Spleen (tissue), 11 donors: ENCODE measurements at regions not wholly inside any gene's neighbourhood (a gene's known extent, or its start where the extent isn't known, plus 50 kb on each side); places are given as distances from the start of the nearest gene placed in this dataset.

Source experiments
- DNase-seq: peaks from one replicate; pipeline ENCODE4 v3.0.0-alpha.2; 2020
- H3K27ac ChIP-seq, 8 donors: fragments of 200-600 bp; sonication (generic) in 7 of 8; 1 replicate in 4 of 8; 2 replicates in 4 of 8; pipeline versions ENCODE4 v1.5.0 to v1.8.0; 2016 to 2021; ENCODE audit warnings: inconsistent platforms in 4 of 8, mild to moderate bottlenecking in 4 of 8, moderate library complexity in 1 of 8
- H3K27me3 ChIP-seq, 7 donors: fragments of 200-600 bp; sonication (generic) in 6 of 7; replicated peaks in 1 of 7; 1 replicate in 4 of 7; 2 replicates in 3 of 7; pipeline versions ENCODE4 v1.5.0 to v1.8.0; 2016 to 2021; ENCODE audit warnings: inconsistent platforms in 3 of 7, mild to moderate bottlenecking in 1 of 7
- H3K36me3 ChIP-seq, 6 donors: fragments of 200-600 bp; sonication (generic) in 5 of 6; 1 replicate in 4 of 6; 2 replicates in 2 of 6; pipeline versions ENCODE4 v1.5.0 to v1.8.0; 2016 to 2021; ENCODE audit warnings: inconsistent platforms in 2 of 6
- H3K4me1 ChIP-seq, 6 donors: fragments of 200-600 bp; sonication (generic) in 5 of 6; 1 replicate in 3 of 6; 2 replicates in 3 of 6; pipeline versions ENCODE4 v1.5.0 to v1.8.0; 2016 to 2021; ENCODE audit warnings: inconsistent platforms in 3 of 6
- H3K4me3 ChIP-seq, 8 donors: fragments of 200-600 bp; sonication (generic) in 7 of 8; 1 replicate in 4 of 8; 2 replicates in 4 of 8; pipeline versions ENCODE4 v1.5.0 to v1.8.0; 2016 to 2021; ENCODE audit warnings: inconsistent platforms in 4 of 8, mild to moderate bottlenecking in 4 of 8, moderate library complexity in 2 of 8
- H3K9me3 ChIP-seq, 8 donors: fragments of 200-600 bp; sonication (generic) in 7 of 8; 1 replicate in 4 of 8; 2 replicates in 4 of 8; pipeline versions ENCODE4 v1.5.0 to v1.8.0; 2016 to 2021; ENCODE audit warnings: inconsistent platforms in 4 of 8
- CTCF ChIP-seq, 11 experiments: fragments of 200-600 bp in 7 of 11; fragments of 450-650 bp in 4 of 11; sonication (generic) in 4 of 11; IDR thresholded peaks in 8 of 11; conservative IDR thresholded peaks in 3 of 11; 1 replicate in 7 of 11; 2 replicates in 4 of 11; pipeline versions ENCODE4 v1.4.0 to v1.8.0; 2016 to 2021; ENCODE audit warnings: antibody characterized with exemption in 11 of 11, inconsistent platforms in 4 of 11, mild to moderate bottlenecking in 1 of 11
- POLR2A ChIP-seq, 3 donors: fragments of 450-650 bp; IDR thresholded peaks; one replicate each; pipeline ENCODE4 v1.5.1; 2017; ENCODE audit warnings: antibody characterized with exemption in 3 of 3, mild to moderate bottlenecking in 1 of 3
- POLR2AphosphoS5 ChIP-seq, 3 donors: sonication (generic); formaldehyde crosslinking; IDR thresholded peaks; one replicate each; pipeline ENCODE4 v1.5.1; 2017; ENCODE audit warnings: antibody characterized with exemption in 3 of 3
- WGBS, 5 donors: extraction: QIAGEN DNeasy Blood & Tissue Kit in 3 of 5; methylation state at CpG; one replicate each; pipeline versions ENCODE4 v1.1.5 to v1.1.7; 2013 to 2018; 5-methylcytosine and 5-hydroxymethylcytosine counted together
- intact Hi-C: fragments of 100-400 bp; cut with DNase I; formaldehyde crosslinking; loops from one replicate; pipeline ENCODE4 v1.15.0; 2023; ENCODE audit warnings: low total_unique reads
- donor health status: healthy with polysubstance abuse.
- donor health status: DM: no; HTN: no; CAD: no; lungs with moderate emphysema.
- donor health status: DM: no; HTN: no; CAD: no.
- donor health status: Bipolar disorder and iron deficiency.
- donor health status: healthy.
- donor health status: DM: no; HTN: no; CAD: no.
- donor health status: DM: yes; HTN: yes; CAD: no.

- no peaks in the 10 kb centered on the region for H3K36me3 ChIP-seq
- no peak for DNase-seq
These were observed 520.8 kb upstream of the ADAMTS5 start for GRCh38 chr21:27487676-27488075.

GRCh38 chr21:27480841-27481261, 514.0 kb upstream of the ADAMTS5 start:
- H3K27ac ChIP-seq: no peak overlapping the region
- TF ChIP-seq POLR2A (IDR thresholded peaks at IDR 0.05): no peak
- TF ChIP-seq POLR2AphosphoS5 (IDR thresholded peaks at IDR 0.05): no peak
- no peak for TF ChIP-seq CTCF (IDR thresholded peaks at IDR 0.05 in 8 of 11, conservative IDR thresholded peaks at IDR 0.05 in 3 of 11)
- H3K9me3 ChIP-seq: peaks cover 0 to 6% (median 0%) of the 10 kb centered on the region in 8 donors
- intact Hi-C loops: no loop called here
- DNase-seq: no peak
- H3K4me1 ChIP-seq: peaks cover 0 to 5% (median 0%) of the 10 kb centered on the region in 6 donors
- no peaks in the 10 kb centered on the region for H3K36me3 ChIP-seq
- H3K4me3 ChIP-seq: no peak overlapping the region
- 29 to 47% (median 35%) methylated on average over 2 of the region's 2 CpGs for WGBS, 5 donors
- no peaks in the 10 kb centered on the region for H3K27me3 ChIP-seq

More at GRCh38 chr21:27487676-27488075, 520.8 kb upstream of the ADAMTS5 start:
- TF ChIP-seq CTCF (IDR thresholded peaks at IDR 0.05 in 8 of 11, conservative IDR thresholded peaks at IDR 0.05 in 3 of 11) (no peak), POLR2A (IDR thresholded peaks at IDR 0.05) (no peak), POLR2AphosphoS5 (IDR thresholded peaks at IDR 0.05) (no peak)
- no peak overlapping the region for H3K27ac ChIP-seq
- H3K27me3 ChIP-seq: no peaks in the 10 kb centered on the region
- intact Hi-C loops: no loop called here
- 80 to 94% (median 89%) methylated on average over 3 of the region's 3 CpGs for WGBS, 5 donors
- H3K9me3 ChIP-seq: no peaks in the 10 kb centered on the region
- H3K4me1 ChIP-seq: no peaks in the 10 kb centered on the region
- H3K4me3 ChIP-seq: no peak overlapping the region

- no peak for TF ChIP-seq POLR2A (IDR thresholded peaks at IDR 0.05)
- no peak for TF ChIP-seq POLR2AphosphoS5 (IDR thresholded peaks at IDR 0.05)
- TF ChIP-seq CTCF (IDR thresholded peaks at IDR 0.05 in 8 of 11, conservative IDR thresholded peaks at IDR 0.05 in 3 of 11): no peak
- H3K4me3 ChIP-seq: no peak overlapping the region
- peaks cover 0 to 5% (median 0%) of the 10 kb centered on the region in 6 donors for H3K4me1 ChIP-seq
- peaks cover 0 to 6% (median 0%) of the 10 kb centered on the region in 8 donors for H3K9me3 ChIP-seq
- no peaks in the 10 kb centered on the region for H3K36me3 ChIP-seq
- H3K27ac ChIP-seq: no peak overlapping the region
- H3K27me3 ChIP-seq: no peaks in the 10 kb centered on the region
- DNase-seq: no peak
- 65 to 74% (median 66%) methylated on average over 2 of the region's 2 CpGs for WGBS, 5 donors
- intact Hi-C loops: no loop called here
These were observed 510.4 kb upstream of the ADAMTS5 start for GRCh38 chr21:27477296-27477695.

- Histone ChIP-seq H3K4me1 (peaks cover 0 to 5% (median 0%) of the 10 kb centered on the region in 6 donors), H3K27me3 (no peaks in the 10 kb centered on the region), H3K27ac (no peak overlapping the region), H3K36me3 (no peaks in the 10 kb centered on the region), H3K4me3 (no peak overlapping the region), H3K9me3 (peaks cover 0 to 6% (median 0%) of the 10 kb centered on the region in 8 donors)
- DNase-seq: no peak
- 3 to 11% (median 11%) methylated on average over 1 of the region's 1 CpG for WGBS, 5 donors
- TF ChIP-seq CTCF (IDR thresholded peaks at IDR 0.05 in 8 of 11, conservative IDR thresholded peaks at IDR 0.05 in 3 of 11) (peak in 2 of 11 experiments; percentile 12 to 33), POLR2A (IDR thresholded peaks at IDR 0.05) (no peak)
- intact Hi-C loops: no loop called here
These were observed 509.8 kb upstream of the ADAMTS5 start for GRCh38 chr21:27476696-27477095.
